SK-N-MC (cell line): ENCODE measurements at regions not wholly inside any gene's neighbourhood (a gene's known extent, or its start where the extent isn't known, plus 50 kb on each side); places are given as distances from the start of the nearest gene placed in this dataset.

ENCODE experiments used
- DNase-seq: peaks from one replicate; pipeline ENCODE4 v3.0.0-alpha.2; 2011; ENCODE audit warnings: low read depth, low spot score
- H3K27ac ChIP-seq: fragments of 200-600 bp; sonication (generic); 2 replicates; pipeline ENCODE4 v1.5.1; 2016; ENCODE audit warnings: mixed run types
- H3K36me3 ChIP-seq: fragments of 200-600 bp; sonication (generic); 2 replicates; pipeline ENCODE4 v1.6.1; 2017; ENCODE audit warnings: antibody characterized with exemption, low read length, mixed read lengths; ENCODE audit not compliant: insufficient read depth
- H3K4me3 ChIP-seq: fragments of 200-600 bp; sonication (generic); 2 replicates; pipeline ENCODE4 v1.5.1; 2016
- H3K9ac ChIP-seq: fragments of 200-600 bp; sonication (generic); 2 replicates; pipeline ENCODE4 v1.8.0; 2017; ENCODE audit warnings: mixed run types, mixed read lengths; ENCODE audit not compliant: insufficient read length
- H3K9me3 ChIP-seq: fragments of 200-600 bp; sonication (generic); 2 replicates; pipeline ENCODE4 v1.6.1; 2017; ENCODE audit warnings: low read depth, mild to moderate bottlenecking, antibody characterized with exemption, low read length, moderate library complexity, mixed read lengths
- EZH2 ChIP-seq: fragments of 200-600 bp; sonication (generic); IDR thresholded peaks from one replicate; pipeline ENCODE4 v1.6.1; 2017; ENCODE audit warnings: antibody characterized with exemption
- FOXP2 ChIP-seq: optimal IDR thresholded peaks from 2 replicates; pipeline ENCODE3; 2011; ENCODE audit warnings: mild to moderate bottlenecking, moderate library complexity; ENCODE audit not compliant: insufficient read depth; ENCODE audit errors: extremely low read length, control extremely low read depth
- POLR2AphosphoS5 ChIP-seq: IDR thresholded peaks from 2 replicates; pipeline ENCODE4 v1.6.1; 2012; ENCODE audit warnings: mild to moderate bottlenecking, low read depth, low read length, borderline replicate concordance

GRCh38 chr15:67006083-67007065 is 59.0 kb upstream of the SMAD3 start:
- Histone ChIP-seq H3K4me3 (no peak overlapping the region), H3K36me3 (no peaks in the 10 kb centered on the region), H3K9ac (no peak overlapping the region), H3K9me3 (no peaks in the 10 kb centered on the region), H3K27ac (no peak overlapping the region)
- DNase-seq, result no peak
- TF ChIP-seq EZH2 (no peak), POLR2AphosphoS5 (no peak), FOXP2 (no peak)

GRCh38 chr15:67009576-67010569 is 55.5 kb upstream of the SMAD3 start:
- Histone ChIP-seq H3K36me3 (no peaks in the 10 kb centered on the region), H3K9ac (no peak overlapping the region), H3K4me3 (no peak overlapping the region), H3K27ac (no peak overlapping the region), H3K9me3 (no peaks in the 10 kb centered on the region)
- TF ChIP-seq FOXP2 (no peak), POLR2AphosphoS5 (no peak), EZH2 (no peak)
- DNase-seq, result no peak

- H3K36me3 ChIP-seq, result no peaks in the 10 kb centered on the region
- H3K9me3 ChIP-seq, result no peaks in the 10 kb centered on the region
- TF ChIP-seq POLR2AphosphoS5 (no peak), FOXP2 (no peak), EZH2 (no peak)
- no peak for DNase-seq
- H3K9ac ChIP-seq, result peak overlapping the region; percentile 17
- H3K27ac ChIP-seq, result no peak overlapping the region
- no peak overlapping the region for H3K4me3 ChIP-seq
Observed at GRCh38 chr15:67010898-67011616, 54.3 kb upstream of the SMAD3 start.

GRCh38 chr15:67011617-67012005 is 53.8 kb upstream of the SMAD3 start:
- Histone ChIP-seq H3K27ac (no peak overlapping the region), H3K36me3 (no peaks in the 10 kb centered on the region), H3K9me3 (no peaks in the 10 kb centered on the region), H3K4me3 (no peak overlapping the region), H3K9ac (peak overlapping the region; percentile 17)
- DNase-seq, result no peak
- no peak for TF ChIP-seq POLR2AphosphoS5

GRCh38 chr15:67013696-67014095 is 51.7 kb upstream of the SMAD3 start:
- TF ChIP-seq FOXP2 (no peak), POLR2AphosphoS5 (no peak), EZH2 (no peak)
- no peak overlapping the region for H3K4me3 ChIP-seq
- H3K27ac ChIP-seq, result no peak overlapping the region
- DNase-seq, result no peak
- H3K36me3 ChIP-seq, result no peaks in the 10 kb centered on the region
- H3K9me3 ChIP-seq, result no peaks in the 10 kb centered on the region
- no peak overlapping the region for H3K9ac ChIP-seq
